ENCODE measurements at regions not wholly inside any gene's neighbourhood (a gene's known extent, or its start where the extent isn't known, plus 50 kb on each side); places are given as distances from the start of the nearest gene placed in this dataset.
"Not testable (repeated sequence)": the region's sequence is repeated elsewhere in the genome, so short reads cannot be mapped to it uniquely, and the experiment has no call there.

GRCh38 chr12:47343684-47344567, 264.2 kb upstream of the AMIGO2 start:
- DNase-seq (no peak), ATAC-seq (ENCODE audit: low read depth in 2 of 2) (no peak)
- no peak overlapping the region for H3K27ac ChIP-seq (ENCODE audit: insufficient read depth, low read length, poor library complexity, severe bottlenecking)
- H3K4me3 ChIP-seq (ENCODE audit: low read depth, low read length) = no peak overlapping the region
- no peaks in the 10 kb centered on the region for H3K27me3 ChIP-seq (ENCODE audit: control insufficient read depth, insufficient read depth, low read length)
- Mint-ChIP-seq H3K36me3 (no peaks in the 10 kb centered on the region), H3K27me3 (no peaks in the 10 kb centered on the region), H3K27ac (no peak overlapping the region), H3K9me3 (no peaks in the 10 kb centered on the region), H3K4me3 (no peak overlapping the region), H3K4me1 (peaks cover 4 to 7% (median 5%) of the 10 kb centered on the region in 4 donors)
- no peaks in the 10 kb centered on the region for H3K4me1 ChIP-seq (ENCODE audit: control insufficient read depth, insufficient read depth, low read length, poor library complexity, severe bottlenecking)
- H3K9me3 ChIP-seq (ENCODE audit: control insufficient read depth in 2 of 2, low read length in 2 of 2) = no peaks in the 10 kb centered on the region
- H3K36me3 ChIP-seq (ENCODE audit: control insufficient read depth, insufficient read depth, low read length) = no peaks in the 10 kb centered on the region

DNA sequence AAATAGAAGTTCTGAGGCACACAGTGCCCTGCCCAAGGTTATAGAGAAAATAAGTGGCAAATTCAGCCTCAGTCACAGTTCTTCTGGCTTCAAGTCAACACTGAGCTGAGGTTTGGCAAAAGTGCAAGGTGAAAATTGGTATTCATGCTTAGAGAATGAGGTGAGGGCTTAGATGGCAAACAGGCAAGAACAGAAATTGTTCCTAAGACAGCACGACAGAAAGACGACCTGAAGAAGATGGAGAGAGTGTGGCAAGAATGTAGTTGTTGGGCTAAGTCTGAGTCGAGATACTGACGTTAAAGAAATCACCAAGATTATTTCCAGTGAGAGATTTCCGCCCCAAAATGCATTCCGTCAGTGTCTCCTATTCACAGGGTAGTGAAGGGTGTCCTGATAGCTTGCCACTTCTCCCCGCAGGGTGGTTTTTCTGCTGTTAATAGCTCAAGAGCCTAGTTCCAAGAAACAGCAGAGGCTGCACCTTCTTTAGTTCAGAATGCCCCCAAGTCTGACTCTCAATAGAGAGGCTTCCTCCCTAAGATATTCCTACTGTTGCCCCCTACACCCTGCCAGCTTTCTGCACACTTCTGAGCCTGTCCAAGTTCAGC, 260.8 kb upstream of the AMIGO2 start:
- no peaks in the 10 kb centered on the region for H3K27me3 Mint-ChIP-seq
- no peak overlapping the region for H3K27ac ChIP-seq (ENCODE audit: insufficient read depth, low read length, poor library complexity, severe bottlenecking)
- no peak overlapping the region for H3K4me3 Mint-ChIP-seq
- peaks cover 2 to 4% of the 10 kb centered on the region in 2 experiments for H3K9me3 ChIP-seq (ENCODE audit: control insufficient read depth in 2 of 2, low read length in 2 of 2)
- H3K36me3 Mint-ChIP-seq = no peaks in the 10 kb centered on the region
- peaks cover 0 to 10% (median 6%) of the 10 kb centered on the region in 4 donors for H3K4me1 Mint-ChIP-seq
- H3K4me1 ChIP-seq (ENCODE audit: control insufficient read depth, insufficient read depth, low read length, poor library complexity, severe bottlenecking) = no peaks in the 10 kb centered on the region
- H3K9me3 Mint-ChIP-seq = peaks cover 0 to 10% (median 2%) of the 10 kb centered on the region in 7 donors
- ATAC-seq (ENCODE audit: low read depth in 2 of 2) (no peak), DNase-seq (no peak)
- no peaks in the 10 kb centered on the region for H3K36me3 ChIP-seq (ENCODE audit: control insufficient read depth, insufficient read depth, low read length)
- no peak overlapping the region for H3K4me3 ChIP-seq (ENCODE audit: low read depth, low read length)
- H3K27me3 ChIP-seq (ENCODE audit: control insufficient read depth, insufficient read depth, low read length) = no peaks in the 10 kb centered on the region
- H3K27ac Mint-ChIP-seq = no peak overlapping the region

GRCh38 chr12:47337581-47337980, 257.8 kb upstream of the AMIGO2 start:
- Histone ChIP-seq H3K27ac (ENCODE audit: insufficient read depth, low read length, poor library complexity, severe bottlenecking) (no peak overlapping the region), H3K27me3 (ENCODE audit: control insufficient read depth, insufficient read depth, low read length) (no peaks in the 10 kb centered on the region), H3K4me1 (ENCODE audit: control insufficient read depth, insufficient read depth, low read length, poor library complexity, severe bottlenecking) (no peaks in the 10 kb centered on the region), H3K4me3 (ENCODE audit: low read depth, low read length) (no peak overlapping the region), H3K36me3 (ENCODE audit: control insufficient read depth, insufficient read depth, low read length) (no peaks in the 10 kb centered on the region), H3K9me3 (ENCODE audit: control insufficient read depth in 2 of 2, low read length in 2 of 2) (peaks cover 2 to 4% of the 10 kb centered on the region in 2 experiments)
- ATAC-seq (ENCODE audit: low read depth in 2 of 2) (no peak), DNase-seq (no peak)
- Mint-ChIP-seq H3K9me3 (peaks cover 0 to 10% (median 2%) of the 10 kb centered on the region in 7 donors), H3K4me3 (no peak overlapping the region), H3K27me3 (no peaks in the 10 kb centered on the region), H3K4me1 (peaks cover 0 to 11% (median 6%) of the 10 kb centered on the region in 4 donors), H3K27ac (peak overlapping the region in 1 of 3 donors; percentile 48), H3K36me3 (no peaks in the 10 kb centered on the region)

- DNase-seq; H3K27ac Mint-ChIP-seq; H3K4me1 ChIP-seq (ENCODE audit: control insufficient read depth, insufficient read depth, low read length, poor library complexity, severe bottlenecking); H3K9me3 ChIP-seq (ENCODE audit: control insufficient read depth in 2 of 2, low read length in 2 of 2); H3K27ac ChIP-seq (ENCODE audit: insufficient read depth, low read length, poor library complexity, severe bottlenecking); ATAC-seq (ENCODE audit: low read depth in 2 of 2); H3K4me3 Mint-ChIP-seq; H3K4me3 ChIP-seq (ENCODE audit: low read depth, low read length); H3K27me3 ChIP-seq (ENCODE audit: control insufficient read depth, insufficient read depth, low read length); H3K27me3 Mint-ChIP-seq; H3K36me3 Mint-ChIP-seq; H3K36me3 ChIP-seq (ENCODE audit: control insufficient read depth, insufficient read depth, low read length): not testable (repeated sequence)
- H3K4me1 Mint-ChIP-seq = peaks cover 7 to 21% (median 16%) of the 10 kb centered on the region in 4 donors
- H3K9me3 Mint-ChIP-seq = peaks cover 0 to 10% (median 2%) of the 10 kb centered on the region in 7 donors
Measured at GRCh38 chr12:47333271-47333858, 253.6 kb upstream of the AMIGO2 start.

- Mint-ChIP-seq H3K4me3 (no peak overlapping the region), H3K27ac (no peak overlapping the region), H3K9me3 (peaks cover 0 to 3% (median 0%) of the 10 kb centered on the region in 7 donors), H3K4me1 (peaks cover 11 to 16% (median 13%) of the 10 kb centered on the region in 4 donors), H3K36me3 (no peaks in the 10 kb centered on the region), H3K27me3 (no peaks in the 10 kb centered on the region)
- Histone ChIP-seq H3K4me1 (ENCODE audit: control insufficient read depth, insufficient read depth, low read length, poor library complexity, severe bottlenecking) (no peaks in the 10 kb centered on the region), H3K9me3 (ENCODE audit: control insufficient read depth in 2 of 2, low read length in 2 of 2) (no peaks in the 10 kb centered on the region), H3K36me3 (ENCODE audit: control insufficient read depth, insufficient read depth, low read length) (no peaks in the 10 kb centered on the region), H3K4me3 (ENCODE audit: low read depth, low read length) (no peak overlapping the region), H3K27ac (ENCODE audit: insufficient read depth, low read length, poor library complexity, severe bottlenecking) (no peak overlapping the region), H3K27me3 (ENCODE audit: control insufficient read depth, insufficient read depth, low read length) (no peaks in the 10 kb centered on the region)
- DNase-seq (no peak), ATAC-seq (ENCODE audit: low read depth in 2 of 2) (no peak)
Measured at GRCh38 chr12:47328831-47329545, 249.2 kb upstream of the AMIGO2 start.

GRCh38 chr12:47326190-47326589, 246.4 kb upstream of the AMIGO2 start:
- Histone ChIP-seq H3K36me3 (ENCODE audit: control insufficient read depth, insufficient read depth, low read length) (no peaks in the 10 kb centered on the region), H3K9me3 (ENCODE audit: control insufficient read depth in 2 of 2, low read length in 2 of 2) (no peaks in the 10 kb centered on the region), H3K4me3 (ENCODE audit: low read depth, low read length) (no peak overlapping the region), H3K27ac (ENCODE audit: insufficient read depth, low read length, poor library complexity, severe bottlenecking) (no peak overlapping the region), H3K4me1 (ENCODE audit: control insufficient read depth, insufficient read depth, low read length, poor library complexity, severe bottlenecking) (no peaks in the 10 kb centered on the region), H3K27me3 (ENCODE audit: control insufficient read depth, insufficient read depth, low read length) (no peaks in the 10 kb centered on the region)
- Mint-ChIP-seq H3K27me3 (no peaks in the 10 kb centered on the region), H3K4me3 (no peak overlapping the region), H3K27ac (no peak overlapping the region), H3K4me1 (peaks cover 14 to 23% (median 16%) of the 10 kb centered on the region in 4 donors), H3K36me3 (no peaks in the 10 kb centered on the region), H3K9me3 (peaks cover 0 to 3% (median 0%) of the 10 kb centered on the region in 7 donors)
- ATAC-seq (ENCODE audit: low read depth in 2 of 2) (no peak), DNase-seq (no peak)

GRCh38 chr12:47323802-47324201, 244.0 kb upstream of the AMIGO2 start:
- Mint-ChIP-seq H3K4me3 (peak overlapping the region in 1 of 4 donors; percentile 27), H3K4me1 (peaks cover 8 to 15% (median 13%) of the 10 kb centered on the region in 4 donors), H3K27me3 (no peaks in the 10 kb centered on the region), H3K9me3 (peaks cover 0 to 3% (median 0%) of the 10 kb centered on the region in 7 donors), H3K27ac (no peak overlapping the region), H3K36me3 (no peaks in the 10 kb centered on the region)
- H3K9me3 ChIP-seq (ENCODE audit: control insufficient read depth in 2 of 2, low read length in 2 of 2) = no peaks in the 10 kb centered on the region
- H3K4me3 ChIP-seq (ENCODE audit: low read depth, low read length) = no peak overlapping the region
- H3K27ac ChIP-seq (ENCODE audit: insufficient read depth, low read length, poor library complexity, severe bottlenecking) = no peak overlapping the region
- ATAC-seq (ENCODE audit: low read depth in 2 of 2) = no peak
- no peaks in the 10 kb centered on the region for H3K27me3 ChIP-seq (ENCODE audit: control insufficient read depth, insufficient read depth, low read length)
- DNase-seq = no peak
- no peaks in the 10 kb centered on the region for H3K36me3 ChIP-seq (ENCODE audit: control insufficient read depth, insufficient read depth, low read length)
- H3K4me1 ChIP-seq (ENCODE audit: control insufficient read depth, insufficient read depth, low read length, poor library complexity, severe bottlenecking) = no peaks in the 10 kb centered on the region
